Ecto neural progenitor cell (in vitro differentiated cells): ENCODE measurements at regions not wholly inside any gene's neighbourhood (a gene's known extent, or its start where the extent isn't known, plus 50 kb on each side); places are given as distances from the start of the nearest gene placed in this dataset.
"Not testable (repeated sequence)": the region's sequence is repeated elsewhere in the genome, so short reads cannot be mapped to it uniquely, and the experiment has no call there.

Experiments
- DNase-seq: peaks from one replicate; pipeline ENCODE4 v3.0.0-alpha.2; 2018; ENCODE audit warnings: low spot score

- DNase-seq, result peak; percentile 83
Observed at GRCh38 chrX:115968436-115969252, 201.9 kb upstream of the AGTR2 start.

- DNase-seq, result no peak
Observed at GRCh38 chrX:115970718-115971117, 199.8 kb upstream of the AGTR2 start.

- DNase-seq, result no peak
Observed at GRCh38 chrX:115972717-115973116, 197.8 kb upstream of the AGTR2 start.

- DNase-seq, result no peak
Observed at GRCh38 chrX:115978068-115978467, 192.5 kb upstream of the AGTR2 start.

GRCh38 chrX:115983148-115983547 is 187.4 kb upstream of the AGTR2 start:
- not testable (repeated sequence) for DNase-seq

- not testable (repeated sequence) for DNase-seq
Observed at GRCh38 chrX:115987464-115987863, 183.1 kb upstream of the AGTR2 start.

GRCh38 chrX:115988825-115989224 is 181.7 kb upstream of the AGTR2 start:
- DNase-seq, result no peak

GRCh38 chrX:115989686-115990085 is 180.9 kb upstream of the AGTR2 start:
- DNase-seq, result no peak

GRCh38 chrX:116009346-116009745 is 161.2 kb upstream of the AGTR2 start:
- no peak for DNase-seq

- no peak for DNase-seq
Observed at GRCh38 chrX:116009861-116010710, 160.5 kb upstream of the AGTR2 start.

- no peak for DNase-seq
Observed at GRCh38 chrX:116010939-116011338, 159.6 kb upstream of the AGTR2 start.

- DNase-seq, result no peak
Observed at GRCh38 chrX:116031331-116031730, 139.2 kb upstream of the AGTR2 start.
